SK-N-SH (cell line): ENCODE measurements at regions not wholly inside any gene's neighbourhood (a gene's known extent, or its start where the extent isn't known, plus 50 kb on each side); places are given as distances from the start of the nearest gene placed in this dataset.

Source experiments
- CHD2 ChIP-seq: fragments of 150-350 bp; IDR thresholded peaks from 2 replicates; pipeline ENCODE4 v1.6.1; 2018; ENCODE audit warnings: low read length; ENCODE audit not compliant: partially characterized antibody
- EZH2phosphoT487 ChIP-seq: fragments of 200-600 bp; sonication (generic); IDR thresholded peaks from 2 replicates; pipeline ENCODE4 v1.6.1; 2017; ENCODE audit warnings: low read depth, mixed run types, mild to moderate bottlenecking, antibody characterized with exemption, moderate library complexity, borderline replicate concordance
- JUND ChIP-seq: IDR thresholded peaks from 2 replicates; pipeline ENCODE4 v1.4.0; 2012
- MXI1 ChIP-seq: IDR thresholded peaks from 2 replicates; pipeline ENCODE4 v1.6.1; 2012; ENCODE audit warnings: mild to moderate bottlenecking, low read depth, low read length, improper control_type of control experiment
- TF ChIP-seq, protein P1 (sequence below): IDR thresholded peaks from 2 replicates; pipeline ENCODE4 v1.6.1; 2012; ENCODE audit warnings: mild to moderate bottlenecking, low read depth, low read length, moderate library complexity
- TF ChIP-seq, protein P2 (sequence below): IDR thresholded peaks from 2 replicates; pipeline ENCODE4 v1.4.0; 2012; ENCODE audit warnings: low read depth, borderline replicate concordance
- TF ChIP-seq, protein P3 (sequence below): fragments of 200-600 bp; sonication (generic); IDR thresholded peaks from 2 replicates; pipeline ENCODE4 v1.6.1; 2017; ENCODE audit warnings: antibody characterized with exemption, mild to moderate bottlenecking, moderate library complexity

DNA sequence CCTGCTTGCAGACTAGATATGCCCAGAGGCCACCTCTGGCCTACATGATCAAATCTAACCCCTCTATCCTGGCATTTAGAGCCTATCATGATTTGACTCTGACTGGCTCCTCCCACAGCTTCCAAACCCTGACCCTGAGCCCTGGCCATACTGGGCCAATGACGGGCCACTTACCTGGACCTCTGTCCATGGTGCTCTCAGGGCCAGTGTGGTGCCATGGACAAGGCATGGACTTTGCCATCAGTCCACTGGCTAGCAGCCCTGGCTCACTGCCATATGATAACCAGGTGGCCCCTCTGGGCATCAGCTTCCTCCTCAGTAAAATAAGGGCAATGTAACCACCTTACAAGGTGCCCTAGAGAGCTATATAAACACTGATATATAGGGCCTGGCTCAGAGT, 713.4 kb downstream of the PTPRU start:
- TF ChIP-seq, protein P1, sequence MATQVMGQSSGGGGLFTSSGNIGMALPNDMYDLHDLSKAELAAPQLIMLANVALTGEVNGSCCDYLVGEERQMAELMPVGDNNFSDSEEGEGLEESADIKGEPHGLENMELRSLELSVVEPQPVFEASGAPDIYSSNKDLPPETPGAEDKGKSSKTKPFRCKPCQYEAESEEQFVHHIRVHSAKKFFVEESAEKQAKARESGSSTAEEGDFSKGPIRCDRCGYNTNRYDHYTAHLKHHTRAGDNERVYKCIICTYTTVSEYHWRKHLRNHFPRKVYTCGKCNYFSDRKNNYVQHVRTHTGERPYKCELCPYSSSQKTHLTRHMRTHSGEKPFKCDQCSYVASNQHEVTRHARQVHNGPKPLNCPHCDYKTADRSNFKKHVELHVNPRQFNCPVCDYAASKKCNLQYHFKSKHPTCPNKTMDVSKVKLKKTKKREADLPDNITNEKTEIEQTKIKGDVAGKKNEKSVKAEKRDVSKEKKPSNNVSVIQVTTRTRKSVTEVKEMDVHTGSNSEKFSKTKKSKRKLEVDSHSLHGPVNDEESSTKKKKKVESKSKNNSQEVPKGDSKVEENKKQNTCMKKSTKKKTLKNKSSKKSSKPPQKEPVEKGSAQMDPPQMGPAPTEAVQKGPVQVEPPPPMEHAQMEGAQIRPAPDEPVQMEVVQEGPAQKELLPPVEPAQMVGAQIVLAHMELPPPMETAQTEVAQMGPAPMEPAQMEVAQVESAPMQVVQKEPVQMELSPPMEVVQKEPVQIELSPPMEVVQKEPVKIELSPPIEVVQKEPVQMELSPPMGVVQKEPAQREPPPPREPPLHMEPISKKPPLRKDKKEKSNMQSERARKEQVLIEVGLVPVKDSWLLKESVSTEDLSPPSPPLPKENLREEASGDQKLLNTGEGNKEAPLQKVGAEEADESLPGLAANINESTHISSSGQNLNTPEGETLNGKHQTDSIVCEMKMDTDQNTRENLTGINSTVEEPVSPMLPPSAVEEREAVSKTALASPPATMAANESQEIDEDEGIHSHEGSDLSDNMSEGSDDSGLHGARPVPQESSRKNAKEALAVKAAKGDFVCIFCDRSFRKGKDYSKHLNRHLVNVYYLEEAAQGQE, result no peak
- no peak for TF ChIP-seq CHD2
- TF ChIP-seq, protein P2, sequence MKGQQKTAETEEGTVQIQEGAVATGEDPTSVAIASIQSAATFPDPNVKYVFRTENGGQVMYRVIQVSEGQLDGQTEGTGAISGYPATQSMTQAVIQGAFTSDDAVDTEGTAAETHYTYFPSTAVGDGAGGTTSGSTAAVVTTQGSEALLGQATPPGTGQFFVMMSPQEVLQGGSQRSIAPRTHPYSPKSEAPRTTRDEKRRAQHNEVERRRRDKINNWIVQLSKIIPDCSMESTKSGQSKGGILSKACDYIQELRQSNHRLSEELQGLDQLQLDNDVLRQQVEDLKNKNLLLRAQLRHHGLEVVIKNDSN, result no peak
- TF ChIP-seq JUND, result no peak
- TF ChIP-seq, protein P3, sequence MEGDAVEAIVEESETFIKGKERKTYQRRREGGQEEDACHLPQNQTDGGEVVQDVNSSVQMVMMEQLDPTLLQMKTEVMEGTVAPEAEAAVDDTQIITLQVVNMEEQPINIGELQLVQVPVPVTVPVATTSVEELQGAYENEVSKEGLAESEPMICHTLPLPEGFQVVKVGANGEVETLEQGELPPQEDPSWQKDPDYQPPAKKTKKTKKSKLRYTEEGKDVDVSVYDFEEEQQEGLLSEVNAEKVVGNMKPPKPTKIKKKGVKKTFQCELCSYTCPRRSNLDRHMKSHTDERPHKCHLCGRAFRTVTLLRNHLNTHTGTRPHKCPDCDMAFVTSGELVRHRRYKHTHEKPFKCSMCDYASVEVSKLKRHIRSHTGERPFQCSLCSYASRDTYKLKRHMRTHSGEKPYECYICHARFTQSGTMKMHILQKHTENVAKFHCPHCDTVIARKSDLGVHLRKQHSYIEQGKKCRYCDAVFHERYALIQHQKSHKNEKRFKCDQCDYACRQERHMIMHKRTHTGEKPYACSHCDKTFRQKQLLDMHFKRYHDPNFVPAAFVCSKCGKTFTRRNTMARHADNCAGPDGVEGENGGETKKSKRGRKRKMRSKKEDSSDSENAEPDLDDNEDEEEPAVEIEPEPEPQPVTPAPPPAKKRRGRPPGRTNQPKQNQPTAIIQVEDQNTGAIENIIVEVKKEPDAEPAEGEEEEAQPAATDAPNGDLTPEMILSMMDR, result no peak
- TF ChIP-seq MXI1, result no peak
- TF ChIP-seq EZH2phosphoT487, result no peak
